H9 (cell line): ENCODE measurements at regions not wholly inside any gene's neighbourhood (a gene's known extent, or its start where the extent isn't known, plus 50 kb on each side); places are given as distances from the start of the nearest gene placed in this dataset.

Source experiments
- DNase-seq: peaks from one replicate; pipeline ENCODE4 v3.0.0-alpha.2; 2017
- H2AFZ ChIP-seq: one replicate; pipeline ENCODE4 v1.6.1; 2013; ENCODE audit warnings: mild to moderate bottlenecking, low read length, control low read depth, moderate library complexity
- H2AK5ac ChIP-seq: 2 replicates; pipeline ENCODE4 v1.6.1; 2013; ENCODE audit warnings: low read length, control low read depth, mixed read lengths; ENCODE audit not compliant: insufficient read length
- H2BK120ac ChIP-seq: one replicate; pipeline ENCODE4 v1.6.1; 2013; ENCODE audit warnings: low read depth, mild to moderate bottlenecking, low read length, control low read depth, inconsistent platforms; ENCODE audit not compliant: poor library complexity, severe bottlenecking
- H2BK12ac ChIP-seq: 2 replicates; pipeline ENCODE4 v1.6.1; 2013; ENCODE audit warnings: low read length, control low read depth, mixed read lengths, low read depth; ENCODE audit not compliant: insufficient read length
- H2BK15ac ChIP-seq: 2 replicates; pipeline ENCODE4 v1.6.1; 2013; ENCODE audit warnings: low read depth, low read length, control low read depth
- H2BK20ac ChIP-seq: one replicate; pipeline ENCODE4 v1.6.1; 2013; ENCODE audit warnings: low read depth, mild to moderate bottlenecking, low read length, control low read depth, inconsistent platforms; ENCODE audit not compliant: poor library complexity, severe bottlenecking
- H2BK5ac ChIP-seq: 2 replicates; pipeline ENCODE4 v1.6.1; 2013; ENCODE audit warnings: low read length, control low read depth, mixed read lengths; ENCODE audit not compliant: insufficient read length
- H3K14ac ChIP-seq: 2 replicates; pipeline ENCODE4 v1.6.1; 2013; ENCODE audit warnings: low read length, control low read depth; ENCODE audit not compliant: insufficient read depth
- H3K18ac ChIP-seq: 2 replicates; pipeline ENCODE4 v1.6.1; 2013; ENCODE audit warnings: low read depth, mild to moderate bottlenecking, mixed read lengths, low read length, control low read depth; ENCODE audit not compliant: insufficient read length
- H3K23ac ChIP-seq: 2 replicates; pipeline ENCODE4 v1.6.1; 2013; ENCODE audit warnings: low read length, control low read depth, mixed read lengths, low read depth; ENCODE audit not compliant: insufficient read length
- H3K23me2 ChIP-seq: 2 replicates; pipeline ENCODE4 v1.6.1; 2013; ENCODE audit warnings: low read depth, mild to moderate bottlenecking, mixed read lengths, low read length, control low read depth; ENCODE audit not compliant: insufficient read length, poor library complexity, severe bottlenecking
- H3K27ac ChIP-seq: 2 replicates; pipeline ENCODE4 v1.5.1; 2013; ENCODE audit warnings: low read length, control low read depth, mixed read lengths, low read depth; ENCODE audit not compliant: insufficient read length
- H3K27me3 ChIP-seq: 2 replicates; pipeline ENCODE4 v1.6.1; 2013; ENCODE audit warnings: low read length, control low read depth, inconsistent platforms; ENCODE audit not compliant: insufficient read depth
- H3K4ac ChIP-seq: 2 replicates; pipeline ENCODE4 v1.6.1; 2013; ENCODE audit warnings: low read depth, mild to moderate bottlenecking, control low read depth, inconsistent platforms, low read length, moderate library complexity
- H3K4me1 ChIP-seq: 2 replicates; pipeline ENCODE4 v1.6.1; 2013; ENCODE audit warnings: low read length, control low read depth, inconsistent platforms; ENCODE audit not compliant: insufficient read depth
- H3K4me2 ChIP-seq: 2 replicates; pipeline ENCODE4 v1.6.1; 2013; ENCODE audit warnings: low read length, control low read depth, mixed read lengths; ENCODE audit not compliant: insufficient read length, insufficient read depth
- H3K56ac ChIP-seq: 2 replicates; pipeline ENCODE4 v1.6.1; 2013; ENCODE audit warnings: low read depth, mild to moderate bottlenecking, mixed read lengths, low read length, control low read depth; ENCODE audit not compliant: insufficient read length
- H3K79me1 ChIP-seq: 2 replicates; pipeline ENCODE4 v1.6.1; 2013; ENCODE audit warnings: low read depth, mild to moderate bottlenecking, moderate library complexity, low read length, control low read depth, inconsistent platforms; ENCODE audit not compliant: insufficient read depth, poor library complexity, severe bottlenecking
- H3K79me2 ChIP-seq: 2 replicates; pipeline ENCODE4 v1.6.1; 2013; ENCODE audit warnings: low read length, control low read depth, inconsistent platforms; ENCODE audit not compliant: insufficient read depth
- H3K9ac ChIP-seq: 2 replicates; pipeline ENCODE4 v1.6.1; 2013; ENCODE audit warnings: low read length, control low read depth, mixed read lengths; ENCODE audit not compliant: insufficient read length; ENCODE audit errors: extremely low read depth
- H3K9me3 ChIP-seq: one replicate; pipeline ENCODE4 v1.6.1; 2013; ENCODE audit warnings: low read depth, low read length, inconsistent platforms; ENCODE audit not compliant: control insufficient read depth
- H3T11ph ChIP-seq: one replicate; pipeline ENCODE4 v1.6.1; 2013; ENCODE audit warnings: mild to moderate bottlenecking, low read length, control low read depth, inconsistent platforms
- H4K20me1 ChIP-seq: one replicate; pipeline ENCODE4 v1.6.1; 2013; ENCODE audit not compliant: control insufficient read depth, insufficient read length, insufficient read depth
- H4K5ac ChIP-seq: 2 replicates; pipeline ENCODE4 v1.6.1; 2013; ENCODE audit warnings: low read depth, mild to moderate bottlenecking, mixed read lengths, low read length, control low read depth; ENCODE audit not compliant: insufficient read length
- H4K8ac ChIP-seq: replicated peaks from 2 replicates; pipeline ENCODE4 v1.6.1; 2013; ENCODE audit warnings: low read length, control low read depth, mixed read lengths, low read depth; ENCODE audit not compliant: insufficient read length
- H4K91ac ChIP-seq: 2 replicates; pipeline ENCODE4 v1.6.1; 2013; ENCODE audit warnings: low read depth, mild to moderate bottlenecking, moderate library complexity, mixed read lengths, low read length, control low read depth; ENCODE audit not compliant: insufficient read length
- H3K27ac Mint-ChIP-seq, 3 experiments: 2 replicates in 2 of 3; 3 replicates in 1 of 3; pipeline ENCODE4 v1.8.0; 2020 to 2021; ENCODE audit warnings: mixed read lengths in 3 of 3, mild to moderate bottlenecking in 1 of 3, moderate library complexity in 1 of 3
- H3K27me3 Mint-ChIP-seq: 2 replicates; pipeline ENCODE4 v1.8.0; 2021; ENCODE audit warnings: low read depth, mild to moderate bottlenecking, moderate library complexity, mixed read lengths
- H3K36me3 Mint-ChIP-seq, 3 experiments: 2 replicates in 2 of 3; 3 replicates in 1 of 3; pipeline ENCODE4 v1.8.0; 2020 to 2021; ENCODE audit warnings: low read depth in 3 of 3, mixed read lengths in 3 of 3; ENCODE audit not compliant: insufficient read depth in 1 of 3
- H3K4me1 Mint-ChIP-seq, 2 experiments: 2 replicates each; pipeline ENCODE4 v1.8.0; 2020; ENCODE audit warnings: mixed read lengths in 2 of 2
- H3K4me3 Mint-ChIP-seq, 2 experiments: 2 replicates in 1 of 2; 3 replicates in 1 of 2; pipeline ENCODE4 v1.8.0; 2020 to 2021; ENCODE audit warnings: mild to moderate bottlenecking in 2 of 2, mixed read lengths in 2 of 2, moderate library complexity in 1 of 2
- H3K9me3 Mint-ChIP-seq, 2 experiments: 2 replicates in 1 of 2; 3 replicates in 1 of 2; pipeline ENCODE4 v1.8.0; 2020; ENCODE audit warnings: mild to moderate bottlenecking in 2 of 2, mixed read lengths in 2 of 2, moderate library complexity in 1 of 2
- CTCF ChIP-seq: fragments of 200-600 bp; sonication (generic); conservative IDR thresholded peaks from 3 replicates; pipeline ENCODE4 v1.8.0; 2021; ENCODE audit warnings: antibody characterized with exemption, mild to moderate bottlenecking
- WGBS: extraction: QIAGEN DNeasy Blood & Tissue Kit; methylation state at CpG from one replicate; pipeline ENCODE4 v1.1.7; 2013; ENCODE audit warnings: missing lambda C conversion rate, low lambda C conversion rate, mixed read lengths; ENCODE audit not compliant: insufficient read length; ENCODE audit errors: extremely low coverage; 5-methylcytosine and 5-hydroxymethylcytosine counted together

GRCh38 chr2:215863687-215864086 lies 149.7 kb downstream of the MREG start:
- Mint-ChIP-seq H3K27me3 (no peaks in the 10 kb centered on the region), H3K36me3 (no peaks in the 10 kb centered on the region; a peak in 1 of 7 replicates), H3K27ac (no peak overlapping the region), H3K9me3 (0 out of 5 replicates have a peak, but pooled peaks cover 0 to 2% of the 10 kb centered on the region in 2 experiments), H3K4me1 (peaks cover 0 to 8% of the 10 kb centered on the region in 2 experiments; a peak in 2 of 4 replicates), H3K4me3 (no peak overlapping the region)
- Histone ChIP-seq H4K20me1 (no peaks in the 10 kb centered on the region), H3K4me2 (no peak overlapping the region), H3K18ac (no peak overlapping the region), H3K27ac (no peak overlapping the region), H4K91ac (no peak overlapping the region), H3K56ac (no peak overlapping the region), H2BK120ac (no peak overlapping the region), H2BK15ac (no peak overlapping the region), H3K4me1 (no peaks in the 10 kb centered on the region), H3K4ac (no peak overlapping the region), H2AK5ac (no peak overlapping the region), H3K9ac (no peak overlapping the region), H3K27me3 (no peaks in the 10 kb centered on the region), H3K9me3 (no peaks in the 10 kb centered on the region), H2BK12ac (no peak overlapping the region), H3K14ac (no peak overlapping the region), H2BK20ac (no peak overlapping the region), H3K23me2 (no peaks in the 10 kb centered on the region), H4K8ac (no peak overlapping the region), H3K79me1 (no peaks in the 10 kb centered on the region), H3K23ac (no peak overlapping the region), H2BK5ac (no peak overlapping the region), H3K79me2 (no peaks in the 10 kb centered on the region), H3T11ph (no peak overlapping the region), H2AFZ (no peak overlapping the region), H4K5ac (no peak overlapping the region)
- TF ChIP-seq CTCF: no peak
- DNase-seq: no peak
- WGBS: no CpG with 5 or more reads among the region's 2 CpGs
